K562 (cell line): ENCODE measurements at regions not wholly inside any gene's neighbourhood (a gene's known extent, or its start where the extent isn't known, plus 50 kb on each side); places are given as distances from the start of the nearest gene placed in this dataset.

ENCODE experiments used
- ARNT ChIP-seq, 2 experiments: fragments of 450-650 bp; IDR thresholded peaks; 2 replicates each; pipeline ENCODE4 v1.6.1; 2016; ENCODE audit warnings: mild to moderate bottlenecking in 1 of 2
- HES1 ChIP-seq: fragments of 450-650 bp; IDR thresholded peaks from 2 replicates; pipeline ENCODE4 v1.6.1; 2016; ENCODE audit warnings: low read depth, mild to moderate bottlenecking, moderate library complexity
- LCOR ChIP-seq: sonication (generic); formaldehyde crosslinking; IDR thresholded peaks from 2 replicates; pipeline ENCODE4 v1.8.0; 2022; ENCODE audit warnings: mild to moderate bottlenecking, missing genetic modification reagents
- PRPF4 ChIP-seq: fragments of 200-400 bp; formaldehyde crosslinking; IDR thresholded peaks from one replicate; pipeline ENCODE4 v1.6.1; 2017; ENCODE audit warnings: low read length, low read depth, mild to moderate bottlenecking; ENCODE audit not compliant: insufficient read depth, poor library complexity, severe bottlenecking
- RAD51 ChIP-seq: fragments of 450-650 bp; IDR thresholded peaks from 2 replicates; pipeline ENCODE4 v1.7.1; 2016; ENCODE audit warnings: low read depth, mild to moderate bottlenecking, borderline replicate concordance
- SAP30 ChIP-seq: fragments of 200-600 bp; sonication (generic); IDR thresholded peaks from 2 replicates; pipeline ENCODE4 v1.6.1; 2012; ENCODE audit warnings: borderline replicate concordance, low read depth, mild to moderate bottlenecking, moderate library complexity, low read length, control low read depth, inconsistent platforms; ENCODE audit not compliant: insufficient read depth, poor library complexity, severe bottlenecking
- SETDB1 ChIP-seq: IDR thresholded peaks from one replicate; pipeline ENCODE4 v1.6.1; 2012; ENCODE audit warnings: low read length, control low read depth, inconsistent platforms
- TSC22D4 ChIP-seq: fragments of 450-650 bp; IDR thresholded peaks from 2 replicates; pipeline ENCODE4 v1.6.1; 2016; ENCODE audit warnings: missing genetic modification characterization, missing biosample characterization, control low read depth
- TSHZ1 ChIP-seq: fragments of 250-450 bp; sonication (Bioruptor Pico); IDR thresholded peaks from 2 replicates; pipeline ENCODE4 v1.4.0; 2020; ENCODE audit warnings: mild to moderate bottlenecking, moderate library complexity
- ZBTB5 ChIP-seq: fragments of 450-650 bp; IDR thresholded peaks from 2 replicates; pipeline ENCODE4 v1.6.1; 2017; ENCODE audit warnings: antibody characterized with exemption
- ZNF143 ChIP-seq: sonication (generic); formaldehyde crosslinking; IDR thresholded peaks from 2 replicates; pipeline ENCODE4 v1.9.0; 2022; ENCODE audit warnings: mild to moderate bottlenecking, missing genetic modification reagents
- ZNF77 ChIP-seq: fragments of 250-450 bp; sonication (Bioruptor Pico); IDR thresholded peaks from 2 replicates; pipeline ENCODE4 v1.5.0; 2020

- TF ChIP-seq ZBTB5 (no peak), ARNT (IDR thresholded peaks at IDR 0.05) (no peak), PRPF4 (no peak), RAD51 (no peak), SAP30 (no peak), TSHZ1 (CRISPR knock-in tag) (no peak), SETDB1 (no peak), ZNF77 (no peak), ZNF143 (CRISPR knock-in tag) (peak; percentile 70), HES1 (no peak), TSC22D4 (tag) (no peak), LCOR (CRISPR knock-in tag) (peak; percentile 82)
Measured at GRCh38 chr7:106744563-106745091, 83.7 kb upstream of the CCDC71L start (continued).
